Esophagus muscularis mucosa (tissue), 4 donors: ENCODE measurements at regions not wholly inside any gene's neighbourhood (a gene's known extent, or its start where the extent isn't known, plus 50 kb on each side); places are given as distances from the start of the nearest gene placed in this dataset.
"Not testable (repeated sequence)": the region's sequence is repeated elsewhere in the genome, so short reads cannot be mapped to it uniquely, and the experiment has no call there.

Source experiments
- DNase-seq: peaks from one replicate; pipeline ENCODE4 v3.0.0-alpha.2; 2017; ENCODE audit errors: extremely low spot score
- H3K27ac ChIP-seq, 4 donors: fragments of 200-600 bp; sonication (generic); replicated peaks in 1 of 4; 1 replicate in 3 of 4; 2 replicates in 1 of 4; pipeline ENCODE4 v1.5.1; 2016 to 2019; ENCODE audit warnings: mild to moderate bottlenecking in 1 of 4
- H3K27me3 ChIP-seq, 4 donors: fragments of 200-600 bp; sonication (generic); one replicate each; pipeline versions ENCODE4 v1.5.1 to v1.6.0; 2016 to 2019
- H3K36me3 ChIP-seq, 4 donors: fragments of 200-600 bp; sonication (generic); one replicate each; pipeline ENCODE4 v1.5.1; 2016 to 2019
- H3K4me1 ChIP-seq, 4 donors: fragments of 200-600 bp; sonication (generic); one replicate each; pipeline ENCODE4 v1.5.1; 2016 to 2019
- H3K4me3 ChIP-seq, 4 donors: fragments of 200-600 bp; sonication (generic); 1 replicate in 2 of 4; 2 replicates in 2 of 4; pipeline ENCODE4 v1.5.1; 2016 to 2019; ENCODE audit warnings: mild to moderate bottlenecking in 4 of 4, moderate library complexity in 1 of 4
- H3K9me3 ChIP-seq, 4 donors: fragments of 200-600 bp; sonication (generic); 1 replicate in 3 of 4; 2 replicates in 1 of 4; pipeline ENCODE4 v1.5.1; 2016 to 2019
- CTCF ChIP-seq, 3 experiments: fragments of 200-600 bp in 2 of 3; fragments of 450-650 bp in 1 of 3; sonication (generic) in 2 of 3; IDR thresholded peaks; one replicate each; pipeline ENCODE4 v1.5.1; 2017 to 2019; ENCODE audit warnings: antibody characterized with exemption in 3 of 3, mild to moderate bottlenecking in 2 of 3, moderate library complexity in 1 of 3
- EP300 ChIP-seq: sonication (generic); formaldehyde crosslinking; IDR thresholded peaks from one replicate; pipeline ENCODE4 v1.6.1; 2017; ENCODE audit warnings: antibody characterized with exemption
- POLR2A ChIP-seq: fragments of 450-650 bp; IDR thresholded peaks from one replicate; pipeline ENCODE4 v1.6.1; 2017; ENCODE audit warnings: antibody characterized with exemption, moderate library complexity, mild to moderate bottlenecking, low read depth
- POLR2AphosphoS5 ChIP-seq, 2 donors: sonication (generic); formaldehyde crosslinking; IDR thresholded peaks; one replicate each; pipeline ENCODE4 v1.6.1; 2017; ENCODE audit warnings: antibody characterized with exemption in 2 of 2
- WGBS: methylation state at CpG from one replicate; pipeline ENCODE4 v1.1.5; 2018; 5-methylcytosine and 5-hydroxymethylcytosine counted together
- intact Hi-C: fragments of 100-400 bp; cut with DNase I; formaldehyde crosslinking; loops from one replicate; pipeline ENCODE4 v1.15.1; 2023

- no peak for TF ChIP-seq POLR2AphosphoS5 (IDR thresholded peaks at IDR 0.05)
- TF ChIP-seq EP300: no peak
- no peak for TF ChIP-seq POLR2A
- no peak for TF ChIP-seq CTCF (IDR thresholded peaks at IDR 0.05)
- Histone ChIP-seq H3K36me3 (no peaks in the 10 kb centered on the region), H3K9me3 (no peaks in the 10 kb centered on the region), H3K27ac (no peak overlapping the region), H3K27me3 (no peaks in the 10 kb centered on the region), H3K4me1 (no peaks in the 10 kb centered on the region), H3K4me3 (no peak overlapping the region)
- intact Hi-C loops: no loop called here
- WGBS: 95% methylated on average over 2 of the region's 2 CpGs
- no peak for DNase-seq
Measured at GRCh38 chr5:117533792-117534191, 959.2 kb upstream of the SEMA6A start.

GRCh38 chr5:117533051-117533670 is 958.5 kb upstream of the SEMA6A start:
- not testable (repeated sequence) for H3K9me3 ChIP-seq, H3K4me3 ChIP-seq
- 98% methylated on average over 28 of the region's 30 CpGs for WGBS

GRCh38 chr5:117519957-117520500 is 945.4 kb upstream of the SEMA6A start:
- intact Hi-C loops: no loop called here
- Histone ChIP-seq H3K9me3 (peaks cover 0 to 10% (median 0%) of the 10 kb centered on the region in 4 donors), H3K27me3 (no peaks in the 10 kb centered on the region), H3K4me3 (no peak overlapping the region), H3K27ac (no peak overlapping the region), H3K36me3 (no peaks in the 10 kb centered on the region), H3K4me1 (no peaks in the 10 kb centered on the region)
- no peak for TF ChIP-seq CTCF (IDR thresholded peaks at IDR 0.05)
- TF ChIP-seq POLR2A: no peak
- TF ChIP-seq EP300: no peak
- TF ChIP-seq POLR2AphosphoS5 (IDR thresholded peaks at IDR 0.05): no peak
- DNase-seq: no peak
- 61% methylated on average over 3 of the region's 3 CpGs for WGBS

More at GRCh38 chr5:117533051-117533670, 958.5 kb upstream of the SEMA6A start:
- H3K27me3 ChIP-seq, H3K36me3 ChIP-seq, DNase-seq, intact Hi-C loops, H3K27ac ChIP-seq, H3K4me1 ChIP-seq: not testable (repeated sequence)

GRCh38 chr5:117504305-117504704 is 929.7 kb upstream of the SEMA6A start:
- no peaks in the 10 kb centered on the region for H3K36me3 ChIP-seq
- no peaks in the 10 kb centered on the region for H3K4me1 ChIP-seq
- no peak for TF ChIP-seq EP300
- TF ChIP-seq POLR2A: no peak
- no peak for TF ChIP-seq CTCF (IDR thresholded peaks at IDR 0.05)
- TF ChIP-seq POLR2AphosphoS5 (IDR thresholded peaks at IDR 0.05): no peak
- no peaks in the 10 kb centered on the region for H3K9me3 ChIP-seq
- intact Hi-C loops: no loop called here
- no peak overlapping the region for H3K4me3 ChIP-seq
- no peaks in the 10 kb centered on the region for H3K27me3 ChIP-seq
- DNase-seq: no peak
- 59% methylated on average over 2 of the region's 2 CpGs for WGBS
- H3K27ac ChIP-seq: no peak overlapping the region

GRCh38 chr5:117497601-117498000 is 923.0 kb upstream of the SEMA6A start:
- no peak for DNase-seq
- Histone ChIP-seq H3K9me3 (no peaks in the 10 kb centered on the region), H3K27me3 (no peaks in the 10 kb centered on the region), H3K4me1 (peaks cover 0 to 9% (median 0%) of the 10 kb centered on the region in 4 donors), H3K36me3 (no peaks in the 10 kb centered on the region), H3K4me3 (no peak overlapping the region), H3K27ac (peak overlapping the region in 1 of 4 donors; percentile 6)
- intact Hi-C loops: no loop called here
- 59% methylated on average over 3 of the region's 3 CpGs for WGBS
- no peak for TF ChIP-seq POLR2A
- no peak for TF ChIP-seq POLR2AphosphoS5 (IDR thresholded peaks at IDR 0.05)
- TF ChIP-seq EP300: no peak
- no peak for TF ChIP-seq CTCF (IDR thresholded peaks at IDR 0.05)
